ENCODE measurements at regions not wholly inside any gene's neighbourhood (a gene's known extent, or its start where the extent isn't known, plus 50 kb on each side); places are given as distances from the start of the nearest gene placed in this dataset.

- Histone ChIP-seq H3K4me2 (ENCODE audit: insufficient read depth, low read length) (no peak overlapping the region), H3K4me3 (no peak overlapping the region), H3K36me3 (ENCODE audit: control insufficient read depth, insufficient read depth, low read length) (no peaks in the 10 kb centered on the region), H3K9me3 (replicated peaks; ENCODE audit: control insufficient read depth, insufficient read depth, low read depth, low read length) (no peaks in the 10 kb centered on the region; the same call in 1 of the 2 replicates), H3K9me1 (ENCODE audit: control insufficient read depth, insufficient read depth, low read length) (no peaks in the 10 kb centered on the region), H3K9ac (ENCODE audit: insufficient read depth in 1 of 2, low read depth in 2 of 2, low read length in 2 of 2) (no peak overlapping the region), H3K4me1 (replicated peaks in 1 of 2; ENCODE audit: control insufficient read depth in 2 of 2, insufficient read depth in 2 of 2, low read length in 2 of 2) (peaks cover 0 to 22% of the 10 kb centered on the region in 2 experiments; a peak in 3 of 5 replicates), H3K27me3 (ENCODE audit: control insufficient read depth in 2 of 2, insufficient read depth in 2 of 2, low read length in 2 of 2) (no peaks in the 10 kb centered on the region), H3K79me2 (ENCODE audit: control insufficient read depth, insufficient read depth, low read length) (no peaks in the 10 kb centered on the region), H3K27ac (ENCODE audit: extremely low read depth, low read depth, low read length) (no peak overlapping the region), H4K20me1 (replicated peaks; ENCODE audit: control insufficient read depth, insufficient read depth, low read length) (no peaks in the 10 kb centered on the region), H2AFZ (ENCODE audit: low read depth, low read length) (no peak overlapping the region)
- in situ Hi-C loops (cut with MboI) (no loop called here), intact Hi-C loops (cut with micrococcal nuclease) (no loop called here)
- no peak for FAIRE-seq
- BruUV-seq (replicated peaks), result no TSS peak
- POLR2A ChIA-PET, result no interaction called here
- WGBS (ENCODE audit: insufficient coverage, low coverage, missing lambda C conversion rate), result 86% methylated on average over 2 of the region's 3 CpGs
- DNase-seq (ENCODE audit: extremely low read depth in 1 of 4, low spot score in 3 of 4), result no peak
- CTCF ChIA-PET (ENCODE audit: low intra/inter-chr PET ratio), result no interaction called here
- ATAC-seq, result no peak
- TF ChIP-seq ESRRA (IDR thresholded peaks at IDR 0.05; ENCODE audit: borderline replicate concordance, low read depth) (no peak), KDM2B (CRISPR knock-in tag; IDR thresholded peaks at IDR 0.05) (no peak), ZNF316 (IDR thresholded peaks at IDR 0.05) (no peak), ZNF407 (IDR thresholded peaks at IDR 0.05; ENCODE audit: low read depth) (no peak), CREM (IDR thresholded peaks at IDR 0.05; ENCODE audit: low read depth) (no peak), ZNF212 (CRISPR knock-in tag; IDR thresholded peaks at IDR 0.05) (no peak), MAFG (tag; conservative IDR thresholded peaks at IDR 0.05) (no peak), CCAR2 (IDR thresholded peaks at IDR 0.05; ENCODE audit: low read depth, low read length) (no peak), SMAD1 (IDR thresholded peaks at IDR 0.05; ENCODE audit: low read depth, low read length, partially characterized antibody) (no peak), BCOR (IDR thresholded peaks at IDR 0.05) (no peak), NEUROD1 (IDR thresholded peaks at IDR 0.05; ENCODE audit: borderline replicate concordance, low read depth, low read length, partially characterized antibody) (no peak)
- TF ChIP-seq, protein P1, sequence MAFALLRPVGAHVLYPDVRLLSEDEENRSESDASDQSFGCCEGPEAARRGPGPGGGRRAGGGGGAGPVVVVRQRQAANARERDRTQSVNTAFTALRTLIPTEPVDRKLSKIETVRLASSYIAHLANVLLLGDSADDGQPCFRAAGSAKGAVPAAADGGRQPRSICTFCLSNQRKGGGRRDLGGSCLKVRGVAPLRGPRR (CRISPR knock-in tag; IDR thresholded peaks at IDR 0.05), result no peak
- TF ChIP-seq, protein P2, sequence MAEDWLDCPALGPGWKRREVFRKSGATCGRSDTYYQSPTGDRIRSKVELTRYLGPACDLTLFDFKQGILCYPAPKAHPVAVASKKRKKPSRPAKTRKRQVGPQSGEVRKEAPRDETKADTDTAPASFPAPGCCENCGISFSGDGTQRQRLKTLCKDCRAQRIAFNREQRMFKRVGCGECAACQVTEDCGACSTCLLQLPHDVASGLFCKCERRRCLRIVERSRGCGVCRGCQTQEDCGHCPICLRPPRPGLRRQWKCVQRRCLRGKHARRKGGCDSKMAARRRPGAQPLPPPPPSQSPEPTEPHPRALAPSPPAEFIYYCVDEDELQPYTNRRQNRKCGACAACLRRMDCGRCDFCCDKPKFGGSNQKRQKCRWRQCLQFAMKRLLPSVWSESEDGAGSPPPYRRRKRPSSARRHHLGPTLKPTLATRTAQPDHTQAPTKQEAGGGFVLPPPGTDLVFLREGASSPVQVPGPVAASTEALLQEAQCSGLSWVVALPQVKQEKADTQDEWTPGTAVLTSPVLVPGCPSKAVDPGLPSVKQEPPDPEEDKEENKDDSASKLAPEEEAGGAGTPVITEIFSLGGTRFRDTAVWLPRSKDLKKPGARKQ (CRISPR knock-in tag; IDR thresholded peaks at IDR 0.05), result no peak
These were observed 107.4 kb upstream of the CREB1 start for GRCh38 chr2:207422380-207422779.

Measured in K562 (cell line).